NCI-H510A treated with DMSO at 0.1 percent for 48 hours (cell line): ENCODE measurements at regions not wholly inside any gene's neighbourhood (a gene's known extent, or its start where the extent isn't known, plus 50 kb on each side); places are given as distances from the start of the nearest gene placed in this dataset.

Experiments
- DNase-seq: peaks from one replicate; lab custom pipeline; 2025; lab: John Stamatoyannopoulos, UW

DNA sequence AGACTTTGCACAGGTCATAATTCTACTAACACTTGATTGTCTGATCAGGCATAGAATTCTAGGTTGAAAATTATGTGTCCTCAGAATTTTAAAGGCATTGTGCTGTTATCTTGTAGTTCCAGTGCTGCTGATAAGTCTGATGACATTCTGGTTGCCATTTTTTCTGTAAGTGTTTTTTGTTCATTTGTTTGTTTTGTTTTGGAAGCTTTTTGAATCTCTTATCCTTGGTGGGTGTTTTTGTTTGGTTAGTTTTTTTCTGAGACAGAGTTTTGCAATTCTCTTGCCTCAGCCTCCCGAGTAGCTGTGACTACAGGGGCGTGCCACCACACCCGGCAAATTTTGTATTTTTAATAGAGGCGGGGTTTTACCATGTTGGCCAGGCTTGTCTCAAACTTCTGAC lies 178.9 kb downstream of the CCDC71L start:
- DNase-seq = no peak

GRCh38 chr7:106480616-106481031 lies 180.3 kb downstream of the CCDC71L start:
- no peak for DNase-seq

- no peak for DNase-seq
These were observed 180.8 kb downstream of the CCDC71L start for GRCh38 chr7:106480161-106480579.

- DNase-seq = no peak
These were observed 184.2 kb downstream of the CCDC71L start for GRCh38 chr7:106476751-106477150.

GRCh38 chr7:106472741-106473140 lies 188.0 kb upstream of the NAMPT start:
- DNase-seq = no peak

GRCh38 chr7:106471686-106472440 lies 187.1 kb upstream of the NAMPT start:
- DNase-seq = no peak

DNA sequence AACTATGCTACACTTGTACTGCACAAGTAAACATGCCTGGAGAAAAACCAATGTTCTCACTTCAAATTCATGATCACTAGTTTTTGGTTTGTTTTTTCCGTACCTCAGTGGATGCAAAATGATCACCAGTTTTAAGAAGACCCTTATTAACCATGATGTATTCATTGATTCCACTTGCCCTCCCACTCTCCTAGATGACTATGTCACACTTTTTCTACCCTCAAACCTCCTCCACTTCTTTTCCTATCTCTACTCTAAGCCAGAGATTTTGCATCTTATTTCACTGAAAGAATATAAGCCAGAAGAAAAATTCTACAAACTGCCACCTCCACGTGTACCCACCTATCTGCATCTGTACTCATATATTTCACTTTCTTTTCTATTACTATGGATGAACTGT lies 186.2 kb upstream of the NAMPT start:
- no peak for DNase-seq

DNA sequence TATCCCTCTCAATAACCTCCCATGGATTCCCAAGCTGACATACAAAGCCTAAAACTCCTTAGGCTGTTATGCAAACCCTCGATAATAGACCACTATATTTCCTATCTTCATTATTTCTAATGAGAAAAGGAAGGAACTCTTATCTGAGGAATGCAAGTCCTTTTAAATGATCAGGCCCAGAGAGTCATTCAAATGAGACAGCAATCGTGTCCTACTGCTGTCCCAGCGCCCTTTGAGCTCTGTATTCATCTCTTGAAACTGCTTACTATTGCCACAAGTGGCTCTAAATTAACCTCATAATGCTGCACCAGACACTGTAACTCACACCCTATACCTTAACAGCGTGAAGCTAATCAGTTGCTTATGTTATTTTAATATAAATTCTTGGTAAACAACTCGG lies 182.1 kb upstream of the NAMPT start:
- no peak for DNase-seq

DNA sequence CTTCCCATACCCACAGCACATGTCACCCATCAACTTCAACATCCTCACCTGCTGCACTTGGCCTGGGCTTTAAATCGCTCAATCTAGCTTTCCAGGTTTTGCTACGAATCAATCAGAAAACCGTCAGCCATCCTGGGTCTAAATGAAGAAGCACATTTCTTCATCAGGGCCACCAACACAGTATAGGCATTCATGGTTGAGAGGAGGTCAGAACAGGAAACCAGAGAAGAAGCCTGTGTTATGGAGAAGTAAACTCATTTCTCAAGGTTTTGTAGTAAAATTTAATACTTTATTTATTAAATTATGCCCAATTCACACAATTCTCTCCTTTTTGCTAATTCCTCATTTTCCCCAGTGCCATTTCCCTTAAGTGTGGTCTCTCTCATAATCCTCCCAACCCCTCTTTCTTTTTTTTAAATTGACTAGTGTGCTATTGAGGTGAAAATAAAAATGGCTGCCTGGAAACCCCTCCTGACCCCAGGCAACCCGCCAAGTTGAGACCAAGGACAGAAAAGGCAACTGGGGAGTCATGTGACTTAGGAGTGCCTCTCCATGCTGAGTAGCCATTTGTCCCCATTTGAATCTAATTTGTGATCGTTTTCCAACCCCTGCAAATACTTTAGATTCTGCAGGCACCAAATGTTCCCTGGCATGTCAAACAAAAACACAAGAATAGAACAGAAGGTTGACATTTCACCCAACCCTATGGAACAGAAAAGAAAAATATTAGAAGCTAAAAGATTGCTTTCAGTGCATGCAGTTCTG lies 181.1 kb upstream of the NAMPT start:
- no peak for DNase-seq

GRCh38 chr7:106464651-106465050 lies 179.9 kb upstream of the NAMPT start:
- no peak for DNase-seq

- no peak for DNase-seq
These were observed 179.2 kb upstream of the NAMPT start for GRCh38 chr7:106463851-106464611.

- DNase-seq = no peak
These were observed 178.2 kb upstream of the NAMPT start for GRCh38 chr7:106462914-106463482.

DNA sequence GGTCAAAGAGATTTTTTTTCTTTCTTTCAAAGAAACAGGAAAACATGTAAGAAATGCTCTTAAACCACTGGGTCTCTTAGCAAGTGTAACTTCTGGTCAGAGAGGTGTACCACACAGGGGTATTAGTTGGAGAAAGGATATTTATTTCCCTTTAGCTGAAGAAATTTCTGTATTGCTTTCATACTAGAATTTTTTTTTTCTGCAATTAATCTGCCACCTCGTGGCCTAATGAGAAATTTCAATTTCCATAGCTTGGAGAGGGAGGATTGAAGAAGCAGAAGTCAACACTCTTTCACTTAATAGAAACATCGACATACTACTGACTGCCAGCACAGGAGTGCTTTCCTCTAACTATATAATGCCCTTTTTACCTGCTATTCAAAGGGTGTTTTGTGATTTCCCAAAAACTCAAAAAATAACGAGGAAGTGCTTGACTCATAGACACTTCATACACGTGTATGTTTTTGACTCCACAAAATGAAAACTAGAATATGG lies 177.6 kb upstream of the NAMPT start:
- peak; percentile 6 for DNase-seq

DNA sequence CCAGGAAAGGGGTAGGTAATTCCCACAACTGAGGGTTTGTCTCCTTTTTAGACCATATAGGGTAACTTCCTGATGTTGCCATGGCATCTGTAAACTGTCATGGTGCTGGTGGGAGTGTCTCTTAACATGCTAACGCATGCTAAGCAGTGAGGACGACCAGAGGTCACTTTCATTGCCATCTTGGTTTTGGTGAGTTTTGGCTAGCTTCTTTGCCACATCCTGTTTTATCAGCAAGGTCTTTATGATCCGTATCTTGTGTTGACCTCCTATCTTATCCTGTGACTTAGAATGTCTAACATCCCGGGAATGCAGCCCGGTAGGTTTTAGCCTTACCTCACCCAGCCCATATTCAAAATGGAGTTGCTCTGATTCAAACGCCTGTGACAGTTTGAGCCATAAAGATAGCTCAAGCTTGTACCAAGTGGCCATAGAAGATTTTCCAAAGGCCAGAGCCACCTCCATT lies 176.0 kb upstream of the NAMPT start:
- DNase-seq = no peak

GRCh38 chr7:106459397-106460072 lies 174.8 kb upstream of the NAMPT start:
- no peak for DNase-seq

GRCh38 chr7:106457678-106458077 lies 172.9 kb upstream of the NAMPT start:
- DNase-seq = no peak

DNA sequence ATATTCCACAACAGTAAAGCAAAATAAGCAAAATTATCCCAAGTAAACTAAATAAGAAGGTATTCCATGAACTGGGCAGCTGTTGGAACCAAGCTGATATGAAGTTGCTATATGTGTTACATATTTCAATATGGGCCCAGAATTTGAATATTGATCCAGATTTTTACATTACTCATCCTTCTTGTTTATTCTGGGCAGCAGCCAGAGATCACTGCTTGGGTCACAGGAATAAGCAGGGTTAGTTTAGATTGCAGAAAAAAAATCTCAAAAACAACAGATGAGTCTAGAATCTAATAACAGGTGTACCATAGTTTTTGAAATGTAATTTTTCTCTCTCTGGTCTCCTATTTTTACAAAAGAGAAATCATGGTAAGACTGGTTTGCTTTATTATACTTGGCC lies 171.5 kb upstream of the NAMPT start:
- DNase-seq = no peak

- DNase-seq = no peak
These were observed 167.5 kb upstream of the NAMPT start for GRCh38 chr7:106452031-106452851.

DNA sequence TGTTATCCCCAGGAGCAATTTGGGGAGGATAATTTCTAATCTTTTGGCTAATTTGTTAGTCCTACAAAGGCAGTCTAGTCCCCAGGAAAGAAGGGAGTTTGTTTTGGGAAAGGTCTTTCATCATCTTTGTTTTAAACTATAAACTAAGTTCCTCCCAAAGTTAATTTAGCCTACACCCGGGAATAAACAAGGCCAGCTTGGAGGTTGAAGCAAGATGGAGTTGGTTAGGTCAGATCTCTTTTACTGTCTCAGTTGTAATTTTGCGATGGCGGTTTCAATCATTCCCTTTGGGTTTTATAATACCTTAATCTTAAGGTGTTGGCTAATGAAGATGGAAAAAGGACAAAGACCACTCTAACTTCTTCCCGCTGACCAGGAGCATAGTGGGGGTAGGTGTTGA lies 166.4 kb upstream of the NAMPT start:
- DNase-seq = no peak

DNA sequence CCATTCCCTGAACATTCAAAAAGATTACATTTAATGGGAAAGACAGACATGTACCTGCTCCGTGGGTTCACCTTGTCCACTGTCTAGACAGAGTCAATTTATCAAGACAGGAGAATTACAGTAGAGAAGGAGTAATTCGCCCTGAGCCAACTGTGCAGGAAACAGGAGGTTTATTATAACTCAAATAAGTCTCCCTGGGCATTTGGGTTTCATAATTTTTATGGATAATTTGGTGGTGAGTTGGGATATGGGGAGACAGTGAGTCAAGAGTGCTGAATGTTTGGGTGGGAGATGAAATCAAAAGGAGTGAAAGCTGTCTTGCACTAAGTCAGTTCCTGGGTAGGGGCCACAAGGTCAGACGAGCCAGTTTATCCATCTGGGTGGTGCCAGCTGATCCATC lies 165.9 kb upstream of the NAMPT start:
- no peak for DNase-seq
